GM21447 (cell line): ENCODE measurements at regions not wholly inside any gene's neighbourhood (a gene's known extent, or its start where the extent isn't known, plus 50 kb on each side); places are given as distances from the start of the nearest gene placed in this dataset.
"Not testable (repeated sequence)": the region's sequence is repeated elsewhere in the genome, so short reads cannot be mapped to it uniquely, and the experiment has no call there.

ENCODE experiments used
- ATAC-seq: cut with Tn5 transposase; IDR thresholded peaks from one replicate; pipeline ENCODE4 v1.9.1; 2021; ENCODE audit not compliant: unreplicated experiment

GRCh38 chr12:13570005-13570694 is 373.6 kb downstream of the EMP1 start:
- ATAC-seq = no peak

- ATAC-seq = no peak
Measured at GRCh38 chr12:13566292-13566691, 369.8 kb downstream of the EMP1 start.

GRCh38 chr12:13564266-13564810 is 367.8 kb downstream of the EMP1 start:
- ATAC-seq = no peak

- no peak for ATAC-seq
Measured at GRCh38 chr12:13563743-13564125, 367.2 kb downstream of the EMP1 start.

GRCh38 chr12:13562915-13563742 is 366.6 kb downstream of the EMP1 start:
- no peak for ATAC-seq

- ATAC-seq = no peak
Measured at GRCh38 chr12:13561923-13562322, 365.4 kb downstream of the EMP1 start.

- ATAC-seq = no peak
Measured at GRCh38 chr12:13559318-13559978, 362.9 kb downstream of the EMP1 start.

GRCh38 chr12:13552830-13553229 is 356.3 kb downstream of the EMP1 start:
- no peak for ATAC-seq

GRCh38 chr12:13547283-13547682 is 350.8 kb downstream of the EMP1 start:
- no peak for ATAC-seq

GRCh38 chr12:13546231-13546630 is 349.7 kb downstream of the EMP1 start:
- ATAC-seq = no peak

GRCh38 chr12:13539051-13539450 is 342.5 kb downstream of the EMP1 start:
- no peak for ATAC-seq

- no peak for ATAC-seq
Measured at GRCh38 chr12:13538136-13538535, 341.6 kb downstream of the EMP1 start.

- peak; percentile 69 for ATAC-seq
Measured at GRCh38 chr12:13537623-13538022, 341.1 kb downstream of the EMP1 start.

- ATAC-seq = peak; percentile 96
Measured at GRCh38 chr12:13536219-13536910, 339.8 kb downstream of the EMP1 start.

- ATAC-seq = no peak
Measured at GRCh38 chr12:13534645-13535398, 338.3 kb downstream of the EMP1 start.

GRCh38 chr12:13534242-13534641 is 337.7 kb downstream of the EMP1 start:
- ATAC-seq = no peak

GRCh38 chr12:13530966-13531365 is 334.4 kb downstream of the EMP1 start:
- ATAC-seq = no peak

- not testable (repeated sequence) for ATAC-seq
Measured at GRCh38 chr12:13526185-13526921, 329.8 kb downstream of the EMP1 start.

GRCh38 chr12:13523536-13524307 is 327.2 kb downstream of the EMP1 start:
- no peak for ATAC-seq
